WTC11 (cell line): ENCODE measurements at regions not wholly inside any gene's neighbourhood (a gene's known extent, or its start where the extent isn't known, plus 50 kb on each side); places are given as distances from the start of the nearest gene placed in this dataset.

Experiments
- ATAC-seq: fragments of 200-7000 bp; cut with Tn5 transposase; 2 replicates; pipeline ENCODE4 v1.10.0; 2021; ENCODE audit warnings: mild to moderate bottlenecking, moderate library complexity
- CTCF ChIA-PET: fragments of 300-600 bp; sonication (Branson Sonifier 250); formaldehyde crosslinking; loops from one replicate; lab custom pipeline; 2021; ENCODE audit warnings: antibody characterized with exemption; lab: Charles Lee
- POLR2A ChIA-PET: fragments of 350-600 bp; sonication (Branson Sonifier 250); formaldehyde crosslinking; loops from one replicate; lab custom pipeline; 2021; ENCODE audit warnings: antibody characterized with exemption; lab: Charles Lee
- DNase-seq: peaks from one replicate; pipeline ENCODE4 v3.0.0; 2021; ENCODE audit warnings: low spot score
- H3K27ac Mint-ChIP-seq: 2 replicates; pipeline ENCODE4 v1.8.0; 2021; ENCODE audit warnings: mixed read lengths
- H3K27me3 Mint-ChIP-seq: 2 replicates; pipeline ENCODE4 v1.8.0; 2021; ENCODE audit warnings: low read depth, mild to moderate bottlenecking, moderate library complexity, mixed read lengths
- H3K36me3 Mint-ChIP-seq: 2 replicates; pipeline ENCODE4 v1.8.0; 2021; ENCODE audit warnings: mixed read lengths
- H3K4me1 Mint-ChIP-seq: 2 replicates; pipeline ENCODE4 v1.8.0; 2022; ENCODE audit warnings: mixed read lengths
- H3K4me3 Mint-ChIP-seq: 2 replicates; pipeline ENCODE4 v1.8.0; 2021; ENCODE audit warnings: mild to moderate bottlenecking, moderate library complexity, mixed read lengths
- H3K9me3 Mint-ChIP-seq: 2 replicates; pipeline ENCODE4 v1.8.0; 2021; ENCODE audit warnings: mixed read lengths
- AFF4 ChIP-seq: sonication (generic); formaldehyde crosslinking; IDR thresholded peaks from 2 replicates; pipeline ENCODE4 v1.8.1; 2023; ENCODE audit warnings: mild to moderate bottlenecking, missing genetic modification reagents, borderline replicate concordance
- CREM ChIP-seq: sonication (generic); formaldehyde crosslinking; IDR thresholded peaks from 2 replicates; pipeline ENCODE4 v1.8.1; 2022; ENCODE audit warnings: mild to moderate bottlenecking, missing genetic modification reagents, moderate library complexity
- E2F4 ChIP-seq: sonication (generic); formaldehyde crosslinking; IDR thresholded peaks from 2 replicates; pipeline ENCODE4 v1.8.1; 2022; ENCODE audit warnings: low read depth, mild to moderate bottlenecking, moderate library complexity, missing genetic modification reagents, borderline replicate concordance
- ERG ChIP-seq: fragments of 250-450 bp; sonication (Bioruptor Pico); IDR thresholded peaks from 2 replicates; pipeline ENCODE4 v1.8.0; 2021; ENCODE audit warnings: mild to moderate bottlenecking
- FOXJ3 ChIP-seq: sonication (generic); formaldehyde crosslinking; IDR thresholded peaks from 2 replicates; pipeline ENCODE4 v1.9.0; 2021; ENCODE audit warnings: missing genetic modification reagents, mild to moderate bottlenecking, borderline replicate concordance
- FOXP4 ChIP-seq: sonication (generic); formaldehyde crosslinking; IDR thresholded peaks from 2 replicates; pipeline ENCODE4 v1.8.0; 2022; ENCODE audit warnings: mild to moderate bottlenecking, missing genetic modification reagents
- GRHL2 ChIP-seq: fragments of 250-450 bp; sonication (Bioruptor Pico); IDR thresholded peaks from 2 replicates; pipeline ENCODE4 v1.8.0; 2022; ENCODE audit warnings: mild to moderate bottlenecking, moderate library complexity; ENCODE audit not compliant: insufficient replicate concordance, severe bottlenecking
- IRF2 ChIP-seq: sonication (generic); formaldehyde crosslinking; IDR thresholded peaks from 2 replicates; pipeline ENCODE4 v1.8.0; 2022; ENCODE audit warnings: low read depth, missing genetic modification reagents, borderline replicate concordance
- KAT7 ChIP-seq: sonication (generic); formaldehyde crosslinking; IDR thresholded peaks from 2 replicates; pipeline ENCODE4 v1.8.1; 2023; ENCODE audit warnings: missing genetic modification reagents, mild to moderate bottlenecking, borderline replicate concordance
- NFATC4 ChIP-seq: fragments of 250-450 bp; sonication (Bioruptor Pico); IDR thresholded peaks from 2 replicates; pipeline ENCODE4 v1.9.0; 2021; ENCODE audit warnings: mild to moderate bottlenecking
- NFYB ChIP-seq: sonication (generic); formaldehyde crosslinking; conservative IDR thresholded peaks from 2 replicates; pipeline ENCODE4 v1.8.0; 2022; ENCODE audit warnings: low read depth, missing genetic modification reagents
- PRRX2 ChIP-seq: fragments of 250-450 bp; sonication (Bioruptor Pico); IDR thresholded peaks from 2 replicates; pipeline ENCODE4 v1.8.0; 2021; ENCODE audit warnings: mild to moderate bottlenecking
- SOX15 ChIP-seq: fragments of 250-450 bp; sonication (Bioruptor Pico); IDR thresholded peaks from 2 replicates; pipeline ENCODE4 v1.9.0; 2021; ENCODE audit warnings: mild to moderate bottlenecking
- STAT6 ChIP-seq: sonication (generic); formaldehyde crosslinking; conservative IDR thresholded peaks from 2 replicates; pipeline ENCODE4 v1.8.1; 2023; ENCODE audit warnings: mild to moderate bottlenecking, low read depth, missing genetic modification reagents, moderate library complexity
- ZNF281 ChIP-seq: sonication (generic); formaldehyde crosslinking; IDR thresholded peaks from 2 replicates; pipeline ENCODE4 v1.8.0; 2023; ENCODE audit warnings: mild to moderate bottlenecking, missing genetic modification reagents
- ZNF423 ChIP-seq: fragments of 250-450 bp; sonication (Bioruptor Pico); IDR thresholded peaks from 2 replicates; pipeline ENCODE4 v2.1.2; 2022; ENCODE audit warnings: mild to moderate bottlenecking, moderate library complexity
- ZNF532 ChIP-seq: fragments of 250-450 bp; sonication (Bioruptor Pico); IDR thresholded peaks from 2 replicates; pipeline ENCODE4 v1.9.0; 2021; ENCODE audit warnings: mild to moderate bottlenecking, borderline replicate concordance

GRCh38 chr16:54696970-54697369 lies 233.7 kb upstream of the IRX5 start:
- no peak overlapping the region for H3K27ac Mint-ChIP-seq
- no peaks in the 10 kb centered on the region for H3K4me1 Mint-ChIP-seq
- ChIA-PET POLR2A (no interaction called here), CTCF (no interaction called here)
- peaks cover 10% of the 10 kb centered on the region for H3K9me3 Mint-ChIP-seq
- TF ChIP-seq FOXJ3 (CRISPR knock-in tag) (no peak), ERG (no peak), NFATC4 (no peak), PRRX2 (CRISPR knock-in tag) (no peak), IRF2 (CRISPR knock-in tag) (no peak), KAT7 (no peak), E2F4 (no peak), STAT6 (no peak), ZNF423 (CRISPR knock-in tag) (no peak), SOX15 (CRISPR knock-in tag) (no peak), ZNF532 (CRISPR knock-in tag) (no peak)
- H3K4me3 Mint-ChIP-seq, result no peak overlapping the region
- ATAC-seq (no peak), DNase-seq (no peak)
- H3K36me3 Mint-ChIP-seq, result no peaks in the 10 kb centered on the region
- no peaks in the 10 kb centered on the region for H3K27me3 Mint-ChIP-seq

- POLR2A ChIA-PET, result no interaction called here
- no peaks in the 10 kb centered on the region for H3K36me3 Mint-ChIP-seq
- H3K27ac Mint-ChIP-seq, result no peak overlapping the region
- peaks cover 10% of the 10 kb centered on the region for H3K9me3 Mint-ChIP-seq
- no peak for DNase-seq
- CTCF ChIA-PET, result no interaction called here
- ATAC-seq, result no peak
- H3K4me3 Mint-ChIP-seq, result no peak overlapping the region
- no peaks in the 10 kb centered on the region for H3K4me1 Mint-ChIP-seq
- H3K27me3 Mint-ChIP-seq, result no peaks in the 10 kb centered on the region
- no peak for TF ChIP-seq CREM (CRISPR knock-in tag)
- no peak for TF ChIP-seq FOXP4
- no peak for TF ChIP-seq AFF4 (CRISPR knock-in tag)
- no peak for TF ChIP-seq GRHL2 (CRISPR knock-in tag)
- TF ChIP-seq ZNF281 (CRISPR knock-in tag), result no peak
- TF ChIP-seq NFYB, result no peak
Measured at GRCh38 chr16:54696522-54696921, 234.1 kb upstream of the IRX5 start.
